Colonic mucosa (tissue), 4 donors: ENCODE measurements at regions not wholly inside any gene's neighbourhood (a gene's known extent, or its start where the extent isn't known, plus 50 kb on each side); places are given as distances from the start of the nearest gene placed in this dataset.
"Not testable (repeated sequence)": the region's sequence is repeated elsewhere in the genome, so short reads cannot be mapped to it uniquely, and the experiment has no call there.

Experiments used
- DNase-seq: peaks from one replicate; pipeline ENCODE4 v3.0.0-alpha.2; 2020
- H3K27ac ChIP-seq: fragments of 200-600 bp; one replicate; pipeline ENCODE4 v1.8.0; 2021
- H3K27me3 ChIP-seq: fragments of 200-600 bp; one replicate; pipeline ENCODE4 v1.8.0; 2021
- H3K36me3 ChIP-seq: fragments of 200-600 bp; one replicate; pipeline ENCODE4 v1.8.0; 2021
- H3K4me1 ChIP-seq: fragments of 200-600 bp; one replicate; pipeline ENCODE4 v1.8.0; 2021; ENCODE audit warnings: mild to moderate bottlenecking
- H3K4me3 ChIP-seq: fragments of 200-600 bp; one replicate; pipeline ENCODE4 v1.8.0; 2021
- H3K9ac ChIP-seq, 2 donors: one replicate each; pipeline ENCODE4 v1.7.0; 2013; ENCODE audit warnings: control low read depth in 2 of 2, low read depth in 2 of 2, low read length in 2 of 2
- H3K9me3 ChIP-seq: fragments of 200-600 bp; one replicate; pipeline ENCODE4 v1.8.0; 2021
- intact Hi-C: fragments of 100-400 bp; cut with DNase I; formaldehyde crosslinking; loops from one replicate; pipeline ENCODE4 v1.14.1; 2022
- TF ChIP-seq, protein P1 (sequence below): fragments of 200-600 bp; IDR thresholded peaks from one replicate; pipeline ENCODE4 v1.8.0; 2022; ENCODE audit warnings: antibody characterized with exemption, mild to moderate bottlenecking
- donor health status: healthy.
- donor health status: DM: no; HTN: no; CAD: no.
- donor health status: DM: no; HTN: no; CAD: no.

DNA sequence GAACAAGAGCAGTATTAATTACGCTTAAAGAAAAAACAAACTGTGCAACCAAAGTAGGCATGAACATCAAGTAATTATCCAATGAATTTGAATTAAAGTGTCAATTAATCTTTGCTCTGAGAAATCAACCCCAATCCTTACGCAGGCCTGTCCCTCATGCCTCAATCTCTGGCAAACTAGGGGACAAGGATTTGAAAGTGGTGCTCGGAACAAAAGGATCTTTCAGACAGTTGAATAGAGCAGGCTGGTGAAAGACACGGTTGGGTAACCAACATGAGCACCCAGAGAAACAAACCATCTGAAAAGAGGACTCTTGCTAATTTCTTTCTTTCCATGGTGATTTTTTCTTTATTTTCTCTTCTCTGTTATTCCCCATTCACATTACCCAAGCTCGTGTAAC lies 203.5 kb upstream of the PHF14 start:
- no peak overlapping the region for H3K27ac ChIP-seq
- H3K9me3 ChIP-seq = no peaks in the 10 kb centered on the region
- no peaks in the 10 kb centered on the region for H3K4me1 ChIP-seq
- no peak overlapping the region for H3K4me3 ChIP-seq
- H3K27me3 ChIP-seq = no peaks in the 10 kb centered on the region
- TF ChIP-seq, protein P1, sequence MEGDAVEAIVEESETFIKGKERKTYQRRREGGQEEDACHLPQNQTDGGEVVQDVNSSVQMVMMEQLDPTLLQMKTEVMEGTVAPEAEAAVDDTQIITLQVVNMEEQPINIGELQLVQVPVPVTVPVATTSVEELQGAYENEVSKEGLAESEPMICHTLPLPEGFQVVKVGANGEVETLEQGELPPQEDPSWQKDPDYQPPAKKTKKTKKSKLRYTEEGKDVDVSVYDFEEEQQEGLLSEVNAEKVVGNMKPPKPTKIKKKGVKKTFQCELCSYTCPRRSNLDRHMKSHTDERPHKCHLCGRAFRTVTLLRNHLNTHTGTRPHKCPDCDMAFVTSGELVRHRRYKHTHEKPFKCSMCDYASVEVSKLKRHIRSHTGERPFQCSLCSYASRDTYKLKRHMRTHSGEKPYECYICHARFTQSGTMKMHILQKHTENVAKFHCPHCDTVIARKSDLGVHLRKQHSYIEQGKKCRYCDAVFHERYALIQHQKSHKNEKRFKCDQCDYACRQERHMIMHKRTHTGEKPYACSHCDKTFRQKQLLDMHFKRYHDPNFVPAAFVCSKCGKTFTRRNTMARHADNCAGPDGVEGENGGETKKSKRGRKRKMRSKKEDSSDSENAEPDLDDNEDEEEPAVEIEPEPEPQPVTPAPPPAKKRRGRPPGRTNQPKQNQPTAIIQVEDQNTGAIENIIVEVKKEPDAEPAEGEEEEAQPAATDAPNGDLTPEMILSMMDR = no peak
- intact Hi-C loops = no loop called here
- no peak overlapping the region for H3K9ac ChIP-seq
- no peaks in the 10 kb centered on the region for H3K36me3 ChIP-seq
- no peak for DNase-seq

GRCh38 chr7:10773430-10773829 lies 200.2 kb upstream of the PHF14 start:
- H3K4me3 ChIP-seq = no peak overlapping the region
- no peak overlapping the region for H3K27ac ChIP-seq
- TF ChIP-seq, protein P1 = no peak
- H3K36me3 ChIP-seq = no peaks in the 10 kb centered on the region
- no peaks in the 10 kb centered on the region for H3K4me1 ChIP-seq
- no peaks in the 10 kb centered on the region for H3K9me3 ChIP-seq
- no peaks in the 10 kb centered on the region for H3K27me3 ChIP-seq
- intact Hi-C loops = no loop called here
- no peak overlapping the region for H3K9ac ChIP-seq
- no peak for DNase-seq

GRCh38 chr7:10779465-10780399 lies 193.9 kb upstream of the PHF14 start:
- Histone ChIP-seq H3K4me1 (no peaks in the 10 kb centered on the region), H3K4me3 (no peak overlapping the region), H3K27ac (no peak overlapping the region), H3K9me3 (no peaks in the 10 kb centered on the region), H3K36me3 (no peaks in the 10 kb centered on the region), H3K27me3 (no peaks in the 10 kb centered on the region), H3K9ac (no peak overlapping the region)
- TF ChIP-seq, protein P1 = no peak
- no peak for DNase-seq
- intact Hi-C loops = no loop called here

DNA sequence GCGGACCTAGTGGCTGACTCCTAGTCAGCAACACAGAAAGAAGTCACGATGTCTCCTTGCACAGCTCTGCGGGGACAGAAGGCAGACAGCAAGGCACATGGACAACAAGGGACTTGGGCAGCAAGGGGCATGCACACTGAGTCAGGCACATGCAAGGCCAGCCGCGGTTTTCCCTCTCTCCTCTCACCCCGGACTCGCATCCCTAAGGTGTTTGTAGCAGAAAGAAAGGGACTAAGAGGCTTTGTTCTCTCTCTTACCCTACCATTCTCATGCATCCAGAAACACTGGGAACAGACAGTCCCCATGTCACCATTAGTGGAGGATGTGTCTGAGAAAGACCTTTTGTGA lies 193.3 kb upstream of the PHF14 start:
- H3K27me3 ChIP-seq = no peaks in the 10 kb centered on the region
- H3K27ac ChIP-seq = no peak overlapping the region
- H3K9me3 ChIP-seq = no peaks in the 10 kb centered on the region
- DNase-seq = no peak
- no peak overlapping the region for H3K4me3 ChIP-seq
- no peak overlapping the region for H3K9ac ChIP-seq
- intact Hi-C loops = no loop called here
- TF ChIP-seq, protein P1 = no peak
- no peaks in the 10 kb centered on the region for H3K4me1 ChIP-seq
- no peaks in the 10 kb centered on the region for H3K36me3 ChIP-seq

- intact Hi-C loops, DNase-seq, H3K4me1 ChIP-seq, H3K9ac ChIP-seq, H3K36me3 ChIP-seq, H3K9me3 ChIP-seq, H3K4me3 ChIP-seq, H3K27ac ChIP-seq, H3K27me3 ChIP-seq: not testable (repeated sequence)
Measured at GRCh38 chr7:10786976-10787375, 186.7 kb upstream of the PHF14 start.

DNA sequence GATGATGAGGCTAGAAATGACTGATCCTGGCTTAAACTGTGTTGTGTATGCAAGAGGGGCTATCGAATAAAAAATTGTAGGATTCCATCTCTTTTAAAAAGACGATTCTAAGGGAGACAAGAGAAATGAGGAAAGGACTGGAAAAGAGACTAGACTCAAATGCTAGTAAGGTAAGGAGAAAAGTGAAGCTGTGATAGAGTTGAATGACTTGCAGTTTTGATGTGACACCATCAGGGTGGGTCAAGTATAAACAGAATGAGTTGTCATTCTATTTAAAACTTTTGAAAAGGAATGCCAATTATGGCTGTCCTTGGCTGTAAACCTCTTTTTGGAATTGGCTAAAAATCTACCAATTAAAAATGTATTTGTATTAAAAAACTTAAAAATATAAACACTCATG lies 184.5 kb upstream of the PHF14 start:
- H3K4me1 ChIP-seq = no peaks in the 10 kb centered on the region
- no peak overlapping the region for H3K9ac ChIP-seq
- no peak overlapping the region for H3K27ac ChIP-seq
- DNase-seq = no peak
- no peaks in the 10 kb centered on the region for H3K27me3 ChIP-seq
- intact Hi-C loops = no loop called here
- H3K9me3 ChIP-seq = peaks cover 8% of the 10 kb centered on the region
- H3K4me3 ChIP-seq = no peak overlapping the region
- TF ChIP-seq, protein P1 = no peak
- no peaks in the 10 kb centered on the region for H3K36me3 ChIP-seq
